ENCODE measurements at regions not wholly inside any gene's neighbourhood (a gene's known extent, or its start where the extent isn't known, plus 50 kb on each side); places are given as distances from the start of the nearest gene placed in this dataset.

DNA sequence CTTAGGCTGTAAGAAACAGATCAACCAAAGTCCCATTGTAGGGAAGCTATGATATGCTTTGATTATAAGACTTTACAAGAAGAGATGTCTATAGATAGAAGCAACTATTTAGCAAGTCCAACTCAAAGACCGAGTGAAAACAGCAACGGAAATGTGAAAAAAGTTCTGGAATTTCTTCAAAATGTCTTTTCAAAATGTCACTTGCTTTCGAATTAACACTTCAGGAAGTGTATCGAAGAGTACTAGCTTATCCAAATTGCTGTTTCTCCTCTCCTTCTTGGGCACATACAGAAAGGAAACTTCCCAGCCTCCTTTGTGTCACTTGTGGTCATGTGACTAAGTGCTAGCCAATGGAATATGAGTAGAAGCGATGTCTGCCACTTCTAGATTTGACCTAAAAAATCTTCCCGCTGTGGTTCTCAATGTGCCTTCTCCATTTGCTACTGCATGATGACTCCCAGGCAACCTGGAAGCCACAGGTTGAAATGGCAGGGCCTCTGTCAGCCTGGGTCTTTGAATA, 89.9 kb downstream of the TSEN15 start:
- TF ChIP-seq, protein P1, sequence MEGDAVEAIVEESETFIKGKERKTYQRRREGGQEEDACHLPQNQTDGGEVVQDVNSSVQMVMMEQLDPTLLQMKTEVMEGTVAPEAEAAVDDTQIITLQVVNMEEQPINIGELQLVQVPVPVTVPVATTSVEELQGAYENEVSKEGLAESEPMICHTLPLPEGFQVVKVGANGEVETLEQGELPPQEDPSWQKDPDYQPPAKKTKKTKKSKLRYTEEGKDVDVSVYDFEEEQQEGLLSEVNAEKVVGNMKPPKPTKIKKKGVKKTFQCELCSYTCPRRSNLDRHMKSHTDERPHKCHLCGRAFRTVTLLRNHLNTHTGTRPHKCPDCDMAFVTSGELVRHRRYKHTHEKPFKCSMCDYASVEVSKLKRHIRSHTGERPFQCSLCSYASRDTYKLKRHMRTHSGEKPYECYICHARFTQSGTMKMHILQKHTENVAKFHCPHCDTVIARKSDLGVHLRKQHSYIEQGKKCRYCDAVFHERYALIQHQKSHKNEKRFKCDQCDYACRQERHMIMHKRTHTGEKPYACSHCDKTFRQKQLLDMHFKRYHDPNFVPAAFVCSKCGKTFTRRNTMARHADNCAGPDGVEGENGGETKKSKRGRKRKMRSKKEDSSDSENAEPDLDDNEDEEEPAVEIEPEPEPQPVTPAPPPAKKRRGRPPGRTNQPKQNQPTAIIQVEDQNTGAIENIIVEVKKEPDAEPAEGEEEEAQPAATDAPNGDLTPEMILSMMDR (IDR thresholded peaks at IDR 0.05), result no peak
- ATAC-seq (ENCODE audit: low FRiP score) (no peak), DNase-seq (ENCODE audit: low spot score) (no peak)

DNA sequence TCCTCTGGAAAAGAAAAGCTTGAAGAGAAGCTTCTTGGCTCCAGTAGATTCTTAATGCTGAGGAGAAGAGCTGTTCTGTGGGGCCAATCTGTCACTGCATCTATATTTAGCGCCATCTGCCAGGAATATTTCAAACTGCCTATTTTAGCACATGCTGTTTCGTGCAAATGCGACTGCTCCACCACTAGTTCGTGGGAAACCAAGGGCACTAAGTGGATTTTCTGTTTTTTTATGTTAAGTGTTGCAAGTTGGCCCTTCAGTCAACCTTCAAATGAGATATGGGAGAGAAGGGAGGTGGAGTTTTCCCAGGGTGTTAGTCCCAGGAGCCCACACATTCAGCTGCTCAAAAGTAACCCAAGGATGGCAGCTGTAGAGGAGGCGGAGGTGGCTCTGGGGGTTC, 91.9 kb downstream of the TSEN15 start:
- DNase-seq (ENCODE audit: low spot score) (no peak), ATAC-seq (ENCODE audit: low FRiP score) (no peak)
- TF ChIP-seq, protein P1 (IDR thresholded peaks at IDR 0.05), result no peak

DNA sequence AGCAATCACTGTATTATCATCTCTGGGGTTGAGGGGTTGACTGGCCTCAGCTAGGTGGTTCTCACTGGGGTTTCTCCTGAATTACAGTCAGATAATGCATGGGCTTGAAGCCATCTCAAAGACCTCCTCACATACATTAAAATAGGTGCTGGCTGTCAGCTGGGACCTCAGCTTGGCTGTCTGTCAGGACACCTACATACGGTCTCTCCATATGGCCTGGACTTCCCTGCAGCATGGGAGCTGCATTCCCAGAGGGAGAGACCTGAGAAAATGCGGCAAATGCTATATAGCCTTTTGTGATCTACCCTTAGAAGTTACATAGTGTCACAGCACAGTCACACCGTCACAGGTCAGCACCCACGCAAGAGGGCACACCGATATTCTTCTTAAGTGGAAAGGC, 93.6 kb downstream of the TSEN15 start:
- no peak for DNase-seq (ENCODE audit: low spot score)

DNA sequence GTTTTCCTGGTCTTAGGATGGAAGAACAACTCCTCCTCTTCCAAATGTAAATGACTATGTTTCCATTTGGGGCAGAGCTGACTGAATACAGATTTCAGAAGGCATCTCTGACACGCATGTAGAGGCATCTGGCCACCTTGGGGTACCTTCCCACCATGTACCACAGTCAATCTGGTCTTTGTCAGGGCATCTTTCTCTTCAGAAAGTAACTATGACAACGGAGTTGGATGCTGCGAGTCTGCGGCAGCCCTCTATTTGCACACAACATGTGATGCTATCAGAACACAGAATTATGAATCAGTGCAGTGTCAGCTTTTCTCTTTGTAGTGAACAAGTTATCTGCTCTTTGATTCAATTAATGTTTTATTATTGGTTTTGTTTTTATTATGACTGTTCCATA, 94.7 kb downstream of the TSEN15 start:
- no peak for DNase-seq (ENCODE audit: low spot score)
- ATAC-seq (ENCODE audit: low FRiP score), result no peak
- TF ChIP-seq, protein P1 (IDR thresholded peaks at IDR 0.05), result no peak

More for the DNA sequence above, 93.6 kb downstream of the TSEN15 start:
- no peak for ATAC-seq (ENCODE audit: low FRiP score)
- TF ChIP-seq, protein P1 (IDR thresholded peaks at IDR 0.05), result no peak

DNA sequence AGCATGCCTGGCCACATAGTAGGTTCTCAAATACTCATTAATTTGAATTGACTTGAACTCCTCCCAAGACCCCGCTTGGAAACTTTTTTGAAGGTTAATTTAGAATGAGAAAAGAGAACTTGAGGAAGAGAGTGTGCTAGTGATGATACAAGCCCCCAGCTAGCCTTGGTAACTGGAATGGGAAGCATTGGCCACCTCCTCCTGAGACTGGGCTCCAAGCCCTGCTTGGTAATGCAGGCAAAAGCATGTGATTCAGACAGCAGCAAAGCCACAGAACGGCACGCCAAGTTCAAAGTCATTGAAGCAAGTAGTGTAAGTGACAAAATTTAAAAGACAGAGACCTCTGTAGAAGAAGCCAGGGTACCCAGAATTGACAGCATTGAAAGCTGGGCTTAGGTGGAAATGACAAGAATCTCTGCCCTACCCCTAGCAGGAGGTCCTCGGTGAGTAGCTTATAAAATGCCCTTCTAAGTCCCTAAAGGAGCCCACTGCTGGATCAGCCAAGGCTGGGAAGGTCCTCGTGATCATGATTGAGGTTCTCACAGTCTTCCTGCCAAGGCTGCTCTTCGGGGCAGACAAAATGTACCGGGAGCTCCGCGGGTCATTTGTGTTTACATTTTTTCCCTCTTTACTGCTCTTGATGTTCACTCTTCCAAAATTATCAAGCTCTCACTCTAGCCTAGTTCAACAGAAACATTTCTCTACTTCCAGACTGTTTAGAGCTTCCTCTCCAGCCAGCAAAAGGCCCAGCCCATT, 99.4 kb downstream of the TSEN15 start:
- ATAC-seq (ENCODE audit: low FRiP score) (no peak), DNase-seq (ENCODE audit: low spot score) (no peak)
- TF ChIP-seq, protein P1 (IDR thresholded peaks at IDR 0.05), result no peak

DNA sequence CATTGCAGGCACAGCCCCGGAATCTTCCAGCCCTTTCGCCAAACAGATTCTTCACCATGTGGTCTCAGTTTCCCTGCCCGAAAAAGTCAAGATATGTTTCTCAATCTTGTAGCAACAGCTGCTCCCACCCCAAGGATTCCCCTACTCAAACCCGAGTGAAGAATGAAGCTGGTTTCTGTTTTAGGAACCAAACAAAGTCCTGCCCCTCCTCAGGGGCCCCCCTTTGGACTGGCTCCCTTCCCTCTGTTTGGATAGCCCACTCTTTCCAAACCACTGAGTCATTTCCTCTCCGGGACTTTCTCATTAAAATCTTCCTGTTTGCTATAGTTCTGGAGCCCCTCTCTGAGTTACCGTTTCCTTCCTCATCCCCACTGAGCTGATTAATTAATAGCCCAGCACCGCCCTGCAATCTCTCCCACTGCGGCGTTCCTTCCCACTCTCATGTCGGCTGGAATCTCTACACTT, 100.9 kb downstream of the TSEN15 start:
- ATAC-seq (ENCODE audit: low FRiP score), result peak; percentile 37
- DNase-seq (ENCODE audit: low spot score), result no peak
- TF ChIP-seq, protein P1 (IDR thresholded peaks at IDR 0.05), result no peak

DNA sequence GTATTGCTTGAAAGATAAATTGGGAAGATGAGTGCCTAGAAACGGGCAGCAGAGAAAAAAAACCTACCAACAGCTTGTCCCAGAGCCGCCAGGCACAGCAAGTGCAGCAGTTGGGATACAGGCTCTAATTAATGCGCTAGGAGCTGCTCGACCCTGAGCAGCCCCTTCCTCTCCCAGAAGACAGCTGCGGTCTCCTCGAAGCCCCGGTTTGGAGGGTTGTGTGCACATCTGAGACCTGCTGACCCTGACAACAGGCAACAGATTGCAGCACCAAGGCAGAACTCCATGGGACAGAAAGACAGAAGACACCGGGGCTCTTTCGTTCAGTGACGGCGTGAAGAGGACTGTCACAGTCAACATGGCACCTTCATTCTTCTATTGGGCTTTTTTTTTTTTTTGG, 101.4 kb downstream of the TSEN15 start:
- ATAC-seq (ENCODE audit: low FRiP score) (no peak), DNase-seq (ENCODE audit: low spot score) (no peak)
- TF ChIP-seq, protein P1 (IDR thresholded peaks at IDR 0.05), result no peak

Measured in omental fat pad (tissue), 3 donors.